HFFc6 (cell line): ENCODE measurements at regions not wholly inside any gene's neighbourhood (a gene's known extent, or its start where the extent isn't known, plus 50 kb on each side); places are given as distances from the start of the nearest gene placed in this dataset.
A peak's percentile ranks its signal among the peaks of the same experiment; 100 is the strongest.

ENCODE experiments used
- DNase-seq: peaks from one replicate; pipeline ENCODE4 v3.0.0-alpha.2; 2018
- H3K27ac Mint-ChIP-seq: 2 replicates; pipeline ENCODE4 v1.8.0; 2020; ENCODE audit warnings: mild to moderate bottlenecking, mixed read lengths
- H3K27me3 Mint-ChIP-seq: 2 replicates; pipeline ENCODE4 v1.8.0; 2021; ENCODE audit warnings: mild to moderate bottlenecking, moderate library complexity, mixed read lengths; ENCODE audit not compliant: insufficient read depth
- H3K36me3 Mint-ChIP-seq: 2 replicates; pipeline ENCODE4 v1.8.0; 2021; ENCODE audit warnings: low read depth, mixed read lengths
- H3K4me1 Mint-ChIP-seq: 2 replicates; pipeline ENCODE4 v1.8.0; 2020; ENCODE audit warnings: low read depth, mixed read lengths
- H3K4me3 Mint-ChIP-seq: 2 replicates; pipeline ENCODE4 v1.8.0; 2020; ENCODE audit warnings: mild to moderate bottlenecking, moderate library complexity, mixed read lengths
- H3K9me3 Mint-ChIP-seq: 2 replicates; pipeline ENCODE4 v1.8.0; 2020; ENCODE audit warnings: mild to moderate bottlenecking, mixed read lengths
- CTCF ChIP-seq: fragments of 200-600 bp; sonication (generic); IDR thresholded peaks from 2 replicates; pipeline ENCODE4 v1.5.0; 2021; ENCODE audit warnings: antibody characterized with exemption, mild to moderate bottlenecking

- Mint-ChIP-seq H3K4me3 (peak overlapping the region; percentile 82), H3K27ac (no peak overlapping the region), H3K27me3 (peaks cover 51% of the 10 kb centered on the region), H3K4me1 (peaks cover 42% of the 10 kb centered on the region), H3K36me3 (peaks cover 16% of the 10 kb centered on the region; the same call in 1 of the 2 replicates), H3K9me3 (peaks cover 11% of the 10 kb centered on the region)
- TF ChIP-seq CTCF = no peak
- no peak for DNase-seq
Measured at GRCh38 chr13:50127726-50128291, 112.6 kb downstream of the KCNRG start.

- H3K4me3 Mint-ChIP-seq = peak overlapping the region; percentile 26; the same call in 1 of the 2 replicates
- peaks cover 53% of the 10 kb centered on the region for H3K27me3 Mint-ChIP-seq
- peaks cover 11% of the 10 kb centered on the region for H3K9me3 Mint-ChIP-seq
- H3K4me1 Mint-ChIP-seq = peaks cover 35% of the 10 kb centered on the region
- no peak for TF ChIP-seq CTCF
- no peak for DNase-seq
- no peak overlapping the region for H3K27ac Mint-ChIP-seq
- peaks cover 16% of the 10 kb centered on the region; the same call in 1 of the 2 replicates for H3K36me3 Mint-ChIP-seq
Measured at GRCh38 chr13:50128428-50128931, 113.2 kb downstream of the KCNRG start.

- no peak overlapping the region for H3K27ac Mint-ChIP-seq
- peaks cover 31% of the 10 kb centered on the region for H3K4me1 Mint-ChIP-seq
- TF ChIP-seq CTCF = no peak
- peaks cover 19% of the 10 kb centered on the region; the same call in 1 of the 2 replicates for H3K36me3 Mint-ChIP-seq
- peak overlapping the region; percentile 69 for H3K4me3 Mint-ChIP-seq
- peaks cover 18% of the 10 kb centered on the region for H3K9me3 Mint-ChIP-seq
- peaks cover 59% of the 10 kb centered on the region for H3K27me3 Mint-ChIP-seq
- DNase-seq = no peak
Measured at GRCh38 chr13:50129081-50129705, 113.9 kb downstream of the KCNRG start.

- TF ChIP-seq CTCF = no peak
- DNase-seq = no peak
- Mint-ChIP-seq H3K27me3 (peaks cover 64% of the 10 kb centered on the region), H3K27ac (no peak overlapping the region), H3K4me1 (peaks cover 31% of the 10 kb centered on the region), H3K36me3 (peaks cover 24% of the 10 kb centered on the region; the same call in 1 of the 2 replicates), H3K9me3 (peaks cover 23% of the 10 kb centered on the region), H3K4me3 (peak overlapping the region; percentile 69; the same call in 1 of the 2 replicates)
Measured at GRCh38 chr13:50129706-50130122, 114.5 kb downstream of the KCNRG start.

- Mint-ChIP-seq H3K9me3 (peaks cover 29% of the 10 kb centered on the region), H3K36me3 (peaks cover 24% of the 10 kb centered on the region; the same call in 1 of the 2 replicates), H3K4me1 (peaks cover 31% of the 10 kb centered on the region), H3K27me3 (peaks cover 67% of the 10 kb centered on the region), H3K4me3 (peak overlapping the region; percentile 69), H3K27ac (no peak overlapping the region)
- no peak for DNase-seq
- no peak for TF ChIP-seq CTCF
Measured at GRCh38 chr13:50130123-50130946, 115.1 kb downstream of the KCNRG start.
